ENCODE measurements at regions not wholly inside any gene's neighbourhood (a gene's known extent, or its start where the extent isn't known, plus 50 kb on each side); places are given as distances from the start of the nearest gene placed in this dataset.

DNA sequence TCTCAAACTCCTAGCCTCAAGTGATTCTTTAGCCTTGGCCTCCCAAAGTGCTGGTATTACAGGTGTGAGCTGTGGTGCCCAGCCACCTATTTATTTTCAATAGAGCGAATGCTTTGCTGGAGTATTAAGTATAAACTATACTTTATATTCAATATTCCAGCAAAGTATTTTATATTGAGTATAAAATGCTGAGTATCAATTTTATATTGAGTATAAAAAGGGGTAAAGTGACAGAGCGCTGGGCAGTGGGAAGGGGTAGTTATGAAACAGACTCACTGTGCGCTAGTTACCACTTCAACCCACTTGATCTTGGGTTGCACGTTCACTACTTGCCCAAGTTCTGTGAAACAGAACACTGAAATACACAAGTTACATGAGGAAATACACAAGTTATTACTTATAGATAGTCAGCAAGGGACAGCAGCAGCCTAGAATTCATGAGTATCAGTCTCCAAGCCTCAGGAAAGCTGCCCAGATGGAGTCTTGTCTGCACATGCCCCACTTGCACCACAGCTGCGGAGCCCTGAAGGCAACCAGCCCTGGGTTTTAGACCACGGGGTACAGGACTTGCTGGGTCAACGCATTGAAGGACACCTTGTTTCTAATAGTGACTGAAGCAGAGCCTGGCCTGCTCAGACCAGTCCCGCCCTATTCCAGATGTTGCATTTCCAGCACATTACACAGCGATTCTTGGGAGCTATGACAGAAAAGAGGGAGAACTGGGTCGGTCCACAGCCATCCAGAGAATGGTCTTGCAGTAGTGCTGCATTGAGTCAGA is 51.6 kb upstream of the SYT13 start:
- no peak for DNase-seq

DNA sequence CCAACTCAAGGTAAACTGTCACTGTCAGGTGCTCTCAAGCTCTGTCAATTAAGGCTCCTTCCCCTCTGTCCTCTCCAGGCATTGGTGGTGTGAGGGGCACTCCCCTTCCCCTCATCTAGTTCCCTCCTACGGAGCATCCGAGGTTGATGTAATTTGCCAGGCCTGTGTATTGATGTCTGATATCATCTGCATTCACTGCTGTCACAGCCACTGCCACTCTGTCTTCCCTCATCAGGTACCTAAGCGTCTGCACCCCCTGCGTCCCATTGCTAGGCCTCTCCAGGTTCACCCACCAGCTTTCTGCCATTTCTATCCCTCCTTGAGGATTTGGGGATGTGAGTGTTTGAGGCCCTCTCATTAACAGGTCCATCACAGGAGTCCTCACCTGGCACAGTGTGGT is 50.0 kb upstream of the SYT13 start:
- DNase-seq = no peak

All from GDM1 (cell line).